ENCODE measurements at regions not wholly inside any gene's neighbourhood (a gene's known extent, or its start where the extent isn't known, plus 50 kb on each side); places are given as distances from the start of the nearest gene placed in this dataset.

- ATAC-seq (no peak), DNase-seq (ENCODE audit: low spot score) (no peak)
These were observed 139.8 kb upstream of the NAMPT start for GRCh38 chr7:106424476-106425016.

- DNase-seq (ENCODE audit: low spot score) (no peak), ATAC-seq (no peak)
These were observed 139.2 kb upstream of the NAMPT start for GRCh38 chr7:106423821-106424475.

GRCh38 chr7:106423111-106423510 is 138.3 kb upstream of the NAMPT start:
- no peak for ATAC-seq
- DNase-seq (ENCODE audit: low spot score): no peak

- DNase-seq (ENCODE audit: low spot score) (peak; percentile 68), ATAC-seq (peak; percentile 34)
These were observed 136.5 kb upstream of the NAMPT start for GRCh38 chr7:106421181-106421762.

- ATAC-seq (no peak), DNase-seq (ENCODE audit: low spot score) (no peak)
These were observed 136.0 kb upstream of the NAMPT start for GRCh38 chr7:106420736-106421135.

GRCh38 chr7:106420210-106420609 is 135.4 kb upstream of the NAMPT start:
- no peak for DNase-seq (ENCODE audit: low spot score)
- no peak for ATAC-seq

GRCh38 chr7:106419455-106420182 is 134.8 kb upstream of the NAMPT start:
- ATAC-seq: no peak
- DNase-seq (ENCODE audit: low spot score): no peak

- ATAC-seq (peak; percentile 37), DNase-seq (ENCODE audit: low spot score) (no peak)
These were observed 133.7 kb upstream of the NAMPT start for GRCh38 chr7:106418526-106418925.

- DNase-seq (ENCODE audit: low spot score) (no peak), ATAC-seq (peak; percentile 59)
These were observed 133.3 kb upstream of the NAMPT start for GRCh38 chr7:106418094-106418493.

GRCh38 chr7:106417273-106417902 is 132.6 kb upstream of the NAMPT start:
- DNase-seq (ENCODE audit: low spot score) (no peak), ATAC-seq (peak; percentile 52)

GRCh38 chr7:106416430-106416829 is 131.6 kb upstream of the NAMPT start:
- no peak for ATAC-seq
- no peak for DNase-seq (ENCODE audit: low spot score)

GRCh38 chr7:106415433-106415832 is 130.7 kb upstream of the NAMPT start:
- DNase-seq (ENCODE audit: low spot score) (no peak), ATAC-seq (peak; percentile 26)

- no peak for ATAC-seq
These were observed 128.7 kb upstream of the NAMPT start for GRCh38 chr7:106413446-106413845.

GRCh38 chr7:106405697-106406141 is 120.9 kb upstream of the NAMPT start:
- DNase-seq (ENCODE audit: low spot score) (no peak), ATAC-seq (no peak)

More at GRCh38 chr7:106413446-106413845, 128.7 kb upstream of the NAMPT start:
- no peak for DNase-seq (ENCODE audit: low spot score)

GRCh38 chr7:106402898-106403297 is 118.1 kb upstream of the NAMPT start:
- no peak for ATAC-seq
- DNase-seq (ENCODE audit: low spot score): no peak

GRCh38 chr7:106400923-106401322 is 116.1 kb upstream of the NAMPT start:
- ATAC-seq (no peak), DNase-seq (ENCODE audit: low spot score) (no peak)

GRCh38 chr7:106398786-106399185 is 114.0 kb upstream of the NAMPT start:
- no peak for DNase-seq (ENCODE audit: low spot score)
- ATAC-seq: no peak

GRCh38 chr7:106397994-106398393 is 113.2 kb upstream of the NAMPT start:
- no peak for DNase-seq (ENCODE audit: low spot score)
- no peak for ATAC-seq

GRCh38 chr7:106394526-106394925 is 109.7 kb upstream of the NAMPT start:
- DNase-seq (ENCODE audit: low spot score) (no peak), ATAC-seq (no peak)

GRCh38 chr7:106393564-106394251 is 108.9 kb upstream of the NAMPT start:
- DNase-seq (ENCODE audit: low spot score) (no peak), ATAC-seq (no peak)

- ATAC-seq (no peak), DNase-seq (ENCODE audit: low spot score) (no peak)
These were observed 107.8 kb upstream of the NAMPT start for GRCh38 chr7:106392590-106392989.
